ENCODE measurements at regions not wholly inside any gene's neighbourhood (a gene's known extent, or its start where the extent isn't known, plus 50 kb on each side); places are given as distances from the start of the nearest gene placed in this dataset.

GRCh38 chr1:95506736-95507414 lies 272.9 kb downstream of the RWDD3 start:
- TF ChIP-seq POLR2A (IDR thresholded peaks at IDR 0.05) (no peak), CTCF (IDR thresholded peaks at IDR 0.05) (no peak)
